ENCODE measurements at regions not wholly inside any gene's neighbourhood (a gene's known extent, or its start where the extent isn't known, plus 50 kb on each side); places are given as distances from the start of the nearest gene placed in this dataset.

DNA sequence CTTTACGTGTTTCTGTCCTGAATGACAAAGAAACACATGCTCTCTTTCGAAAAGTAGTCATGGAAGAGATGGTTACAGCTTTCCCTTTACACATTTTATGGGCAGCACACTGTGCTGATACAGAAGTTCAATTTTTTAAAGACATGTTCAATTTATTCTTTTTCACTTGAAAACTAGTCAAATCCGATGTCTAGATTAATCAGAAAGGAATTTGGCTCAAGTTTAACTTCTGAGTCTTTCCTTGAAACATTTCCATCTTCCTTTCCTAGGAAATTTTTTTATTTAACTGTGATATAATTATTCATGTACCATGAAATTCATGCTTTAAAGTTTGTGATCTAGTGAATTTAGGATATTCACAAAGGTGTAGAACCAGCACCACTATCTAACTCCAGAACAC is 360.1 kb downstream of the TNS3 start:
- DNase-seq = no peak

DNA sequence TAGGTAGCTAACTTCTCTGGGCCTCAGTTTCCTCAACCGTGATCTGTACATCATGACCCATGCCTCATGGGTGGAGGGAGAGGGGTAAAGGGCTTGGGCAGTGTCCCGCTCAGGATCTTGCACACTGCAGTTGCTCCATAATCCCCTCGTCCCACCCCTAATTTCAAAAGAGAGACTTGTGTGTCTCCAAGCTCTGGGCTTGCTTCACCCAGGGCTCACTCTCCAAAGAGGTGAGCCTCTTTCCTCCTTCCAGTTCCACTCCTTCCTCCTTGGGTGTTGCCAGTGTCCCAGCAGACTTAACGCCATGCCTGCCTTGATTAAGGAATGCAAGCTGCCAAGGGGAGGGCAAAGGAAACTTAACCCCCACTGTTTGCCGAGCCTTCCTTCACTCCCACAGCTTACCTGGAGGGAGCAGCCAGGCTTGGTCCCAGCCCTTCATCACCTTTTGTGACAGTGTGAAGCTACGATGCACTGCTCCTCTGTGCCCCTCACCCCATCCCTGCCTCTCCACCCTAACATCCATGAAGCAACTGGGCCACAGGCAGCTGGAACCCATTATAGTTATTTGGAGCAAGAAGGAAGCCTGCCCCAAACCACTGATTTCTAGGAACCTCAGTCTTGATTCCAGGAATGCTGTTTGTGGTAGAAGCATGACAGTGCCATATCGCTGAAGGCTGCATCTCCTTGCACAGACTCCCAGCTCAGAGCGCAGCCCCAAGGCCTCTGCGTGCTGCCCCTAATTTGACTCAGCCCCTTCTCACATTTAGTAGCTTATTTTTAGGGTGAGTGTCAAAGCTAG is 363.3 kb downstream of the TNS3 start:
- peak; percentile 67 for DNase-seq

DNA sequence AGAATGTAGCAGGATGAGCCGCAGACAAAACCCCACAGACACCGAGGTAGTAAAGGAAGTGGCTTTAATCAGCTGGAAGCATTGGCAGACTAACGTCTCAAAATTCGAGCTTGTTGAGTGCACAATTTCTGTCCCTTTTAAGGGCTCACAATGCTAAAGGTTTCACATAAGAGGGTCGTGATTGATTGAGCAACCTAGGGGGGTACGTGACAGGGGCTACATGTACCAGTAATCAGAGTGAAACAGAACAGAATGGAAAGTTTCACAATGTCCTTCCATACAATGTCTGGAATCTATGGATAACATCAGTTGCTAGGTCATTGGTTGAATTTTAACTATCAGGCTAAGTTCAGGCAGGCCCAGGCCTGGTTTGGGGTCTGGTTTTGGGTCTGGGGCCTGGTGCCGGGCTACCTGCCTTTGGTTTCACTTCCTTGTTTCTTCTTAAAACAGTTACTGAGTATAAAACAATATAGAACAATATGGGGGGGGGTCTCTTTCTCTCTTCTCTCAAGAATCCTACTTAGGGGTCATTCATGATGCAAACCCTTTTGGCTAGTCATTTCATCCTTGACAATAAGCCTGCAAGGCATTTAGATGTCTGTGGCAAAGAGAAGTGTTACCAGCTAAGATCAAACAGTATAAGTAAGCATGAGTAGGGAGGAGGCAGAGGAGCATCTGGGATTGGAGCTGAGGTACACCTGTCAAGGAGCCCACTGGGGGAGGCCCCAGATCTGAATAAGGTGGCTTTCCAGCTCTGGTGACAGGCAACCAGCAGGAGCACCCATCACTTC is 364.1 kb downstream of the TNS3 start:
- DNase-seq = no peak

DNA sequence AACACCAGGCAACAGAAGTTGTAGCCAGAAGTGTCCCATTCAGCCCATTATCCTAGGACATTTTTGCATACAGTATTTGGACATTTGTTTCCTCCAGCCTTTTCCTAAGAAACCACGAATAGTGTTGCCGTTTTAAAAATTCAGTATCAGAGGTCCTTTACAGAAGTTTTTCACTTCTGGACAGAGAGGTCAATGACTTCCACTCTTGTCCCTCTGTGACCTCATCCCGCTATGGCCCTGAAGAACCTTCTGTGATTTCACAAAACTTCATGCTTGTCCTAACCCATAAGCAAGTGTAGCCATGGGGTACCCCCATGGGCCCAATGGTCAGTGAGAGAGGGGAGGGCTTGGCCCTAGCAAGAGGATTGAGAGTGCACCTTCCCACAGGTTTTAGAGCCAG is 364.8 kb downstream of the TNS3 start:
- no peak for DNase-seq

DNA sequence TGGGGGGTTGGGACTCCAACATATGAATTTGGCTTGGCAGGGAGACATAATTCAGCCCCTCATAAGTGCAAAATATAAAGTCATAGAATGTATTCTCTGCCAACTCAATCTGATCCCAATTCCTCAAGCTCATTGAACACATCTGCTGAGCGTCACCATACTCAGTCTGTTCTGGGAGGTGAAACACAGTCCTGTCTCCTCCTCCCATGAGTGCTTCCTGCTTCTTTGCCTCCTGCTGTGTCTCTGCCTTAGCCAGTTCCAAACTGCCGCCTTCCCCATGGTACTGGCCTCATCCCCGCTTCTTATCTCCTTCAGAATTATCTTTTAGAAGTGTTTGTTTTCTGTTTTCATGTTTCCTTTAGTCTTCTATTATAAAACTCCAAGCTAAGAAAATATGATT is 365.5 kb downstream of the TNS3 start:
- DNase-seq = no peak

DNA sequence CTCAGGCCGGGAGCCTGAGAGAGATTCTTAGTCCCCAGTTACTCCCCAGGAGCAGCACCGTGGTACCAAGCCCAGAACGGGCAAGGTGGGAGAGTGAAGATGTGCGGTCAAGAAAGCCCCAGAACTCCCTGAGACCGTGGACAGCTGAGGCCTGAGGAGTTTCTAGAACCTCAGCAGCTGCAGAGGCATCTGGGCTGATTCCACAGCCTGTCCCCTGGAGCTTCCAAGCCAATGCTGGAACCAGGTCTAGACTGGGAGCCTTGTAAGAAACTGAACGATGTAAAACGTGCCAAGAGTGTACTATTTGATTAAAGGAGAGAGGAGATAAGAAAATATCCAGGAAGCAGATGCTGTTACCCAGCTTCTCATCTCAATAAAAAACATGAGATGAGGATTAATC is 366.3 kb downstream of the TNS3 start:
- DNase-seq = no peak

DNA sequence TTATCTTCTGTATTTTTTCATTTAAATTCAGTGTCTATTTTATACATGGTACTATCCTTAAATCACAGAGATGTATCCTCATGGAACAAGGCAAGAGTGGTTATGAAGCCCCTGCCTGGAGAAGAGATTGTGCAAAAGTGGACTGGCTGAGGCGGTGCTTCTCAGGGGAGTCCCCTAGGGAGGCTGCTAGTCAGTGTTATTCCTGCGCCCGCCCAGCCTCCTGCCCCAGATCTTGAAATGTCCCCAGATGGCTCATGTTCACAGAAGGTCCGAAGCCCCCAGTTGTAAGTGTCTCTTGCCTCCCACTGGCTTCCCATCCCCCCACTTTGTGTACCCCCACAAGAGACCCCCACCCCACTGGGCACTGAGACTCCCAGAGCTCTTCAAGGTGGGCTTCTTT is 366.9 kb downstream of the TNS3 start:
- no peak for DNase-seq

DNA sequence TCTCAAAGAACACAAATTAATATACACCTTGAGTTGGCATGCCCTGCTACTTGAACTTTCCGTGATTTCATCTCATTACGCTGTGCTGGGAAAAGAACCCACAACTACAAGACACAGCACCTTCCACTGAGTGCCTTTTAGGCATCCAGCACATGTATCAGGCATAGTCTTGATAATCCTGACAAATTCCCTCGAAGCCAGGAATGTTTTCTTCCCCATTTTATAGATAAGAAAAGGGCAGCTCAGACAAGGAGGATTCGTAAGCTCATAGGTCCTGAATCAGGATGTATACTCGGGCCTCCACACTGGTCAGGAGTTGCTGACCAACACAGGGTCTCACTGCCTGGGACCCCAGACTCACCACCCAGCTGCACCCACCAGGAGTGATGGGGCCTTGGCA is 368.6 kb downstream of the TNS3 start:
- no peak for DNase-seq

DNA sequence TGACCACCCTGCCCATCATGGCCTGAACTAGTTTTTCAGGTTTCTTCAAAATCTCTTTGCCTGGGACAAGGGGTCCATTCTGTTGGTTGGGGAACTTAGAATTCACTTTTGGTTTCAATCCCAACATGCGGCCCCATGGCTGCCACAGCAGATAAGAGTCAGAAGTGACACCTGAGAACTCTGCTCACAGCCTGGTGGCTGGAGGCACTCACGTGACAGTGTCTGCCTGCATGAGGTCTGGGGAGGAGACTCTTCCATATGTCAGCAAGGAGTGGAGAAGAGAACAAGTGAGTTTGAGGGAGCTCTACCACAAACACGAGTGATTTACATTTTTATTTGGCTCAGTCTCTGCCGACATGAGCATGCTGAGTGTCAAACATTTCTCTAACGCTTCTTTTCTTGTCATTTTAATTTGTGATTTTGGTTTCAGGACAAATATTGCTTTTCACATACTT is 370.4 kb downstream of the TNS3 start:
- no peak for DNase-seq

DNA sequence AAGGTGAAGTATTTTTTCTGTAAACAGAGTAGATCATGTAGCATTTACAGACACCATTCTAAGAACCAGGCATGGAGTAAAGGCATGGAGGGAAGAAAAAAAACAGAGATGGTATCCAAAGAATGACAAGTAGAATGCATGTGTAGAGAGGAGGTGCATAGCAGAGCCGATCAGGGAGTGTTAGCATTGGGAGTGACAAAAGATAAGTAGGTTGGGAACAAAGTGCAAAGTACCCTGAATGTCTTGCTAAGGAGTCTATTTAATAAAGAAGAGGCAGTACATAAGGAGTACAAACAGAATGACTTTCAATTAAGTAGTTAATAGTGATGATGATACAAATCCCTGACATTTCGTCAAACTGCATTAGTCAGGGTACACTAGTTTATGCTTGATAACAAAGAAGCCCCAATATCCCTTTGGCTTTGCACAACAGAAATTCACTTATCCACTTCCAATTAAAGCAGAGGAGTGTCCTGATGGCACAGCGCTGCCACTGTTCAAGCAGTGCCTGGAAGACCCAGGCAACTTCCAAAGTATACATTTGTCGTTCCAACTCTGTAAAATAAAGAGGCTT is 371.5 kb downstream of the TNS3 start:
- no peak for DNase-seq

DNA sequence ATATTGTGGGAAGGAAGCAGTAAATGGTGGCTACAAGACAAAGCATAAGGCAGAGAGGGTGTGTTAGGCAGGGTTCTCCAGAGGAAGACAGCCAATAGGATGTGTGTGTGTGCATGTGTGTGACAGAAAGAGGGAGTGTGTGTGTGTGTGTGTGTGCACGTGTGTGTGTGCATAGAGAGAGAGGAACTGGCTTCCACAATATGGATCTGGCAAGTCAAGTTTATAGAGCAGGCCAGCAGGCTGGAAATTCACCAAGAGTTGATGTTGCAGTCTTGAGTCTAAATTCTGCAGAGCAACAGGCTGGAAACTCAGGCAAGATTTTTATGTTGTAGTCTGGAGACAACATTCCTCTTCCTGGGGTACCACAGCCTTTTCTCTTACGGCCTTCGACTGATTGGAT is 374.0 kb downstream of the TNS3 start:
- no peak for DNase-seq

DNA sequence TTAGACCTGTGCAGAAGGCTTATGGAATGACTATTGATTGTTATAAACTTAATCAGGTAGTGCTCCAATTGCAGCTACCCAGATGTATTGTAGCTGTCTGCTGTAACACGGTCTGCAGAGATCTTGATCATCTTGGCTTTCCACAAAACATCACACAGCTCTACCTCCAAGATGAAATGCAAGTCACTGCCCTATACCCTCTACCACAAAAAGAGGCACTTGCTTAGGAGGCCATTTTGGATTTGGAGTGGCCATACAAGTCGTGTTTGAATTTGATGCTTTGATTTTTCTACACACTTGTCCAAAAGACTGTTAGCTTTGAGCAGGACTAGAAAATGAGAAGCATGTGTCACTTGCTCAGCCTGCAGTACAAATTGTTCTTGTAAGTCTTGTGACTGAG is 377.2 kb downstream of the TNS3 start:
- DNase-seq = no peak

DNA sequence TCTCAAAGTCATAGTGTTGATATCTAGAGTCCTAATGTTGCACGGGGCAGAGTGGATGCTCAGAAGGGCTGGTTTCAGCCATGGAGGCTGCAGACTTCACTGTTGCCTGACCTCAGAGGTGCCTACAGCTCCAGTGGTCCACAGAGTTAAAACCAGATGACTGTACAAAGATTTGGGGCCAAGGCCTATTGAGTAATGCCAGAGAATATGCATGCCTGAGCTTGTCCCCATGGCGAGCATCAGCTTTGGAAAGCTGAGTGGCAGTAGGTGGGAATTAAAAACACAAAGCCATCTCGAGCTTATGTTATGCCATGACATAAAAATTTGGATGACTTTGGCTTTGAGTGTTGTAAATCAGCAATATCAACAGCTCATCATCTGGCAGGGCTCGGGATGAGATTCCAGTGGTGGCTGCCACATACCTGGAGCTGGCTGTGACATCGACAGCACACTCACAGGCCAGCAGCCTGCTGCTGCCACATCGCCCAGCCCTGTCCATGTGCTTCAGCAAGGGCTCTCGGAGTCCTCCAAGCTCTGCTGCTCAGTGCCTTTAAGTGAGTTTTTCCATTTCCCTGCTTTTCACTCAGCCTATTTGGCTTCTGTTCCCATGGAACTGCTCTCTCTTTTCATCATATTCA is 379.6 kb downstream of the TNS3 start:
- DNase-seq = no peak

DNA sequence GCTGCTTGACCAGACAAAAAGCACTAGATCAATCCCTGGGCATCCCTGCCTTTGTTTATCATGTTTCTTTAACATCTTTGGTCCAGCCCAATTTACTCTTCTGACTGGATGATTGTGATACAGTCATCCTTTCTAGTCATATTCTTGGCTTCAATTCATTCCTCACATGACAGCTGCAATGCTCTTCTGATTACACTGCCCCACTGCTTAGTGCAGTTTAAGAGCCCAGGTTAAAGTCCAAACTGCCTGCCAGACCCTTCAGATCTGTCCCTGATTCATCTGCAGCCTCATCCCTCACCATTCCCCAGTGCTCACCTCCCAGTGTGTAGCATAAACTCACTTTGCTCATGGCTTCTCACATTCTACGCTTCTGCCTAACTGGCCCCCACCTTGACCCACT is 383.8 kb downstream of the TNS3 start:
- no peak for DNase-seq

DNA sequence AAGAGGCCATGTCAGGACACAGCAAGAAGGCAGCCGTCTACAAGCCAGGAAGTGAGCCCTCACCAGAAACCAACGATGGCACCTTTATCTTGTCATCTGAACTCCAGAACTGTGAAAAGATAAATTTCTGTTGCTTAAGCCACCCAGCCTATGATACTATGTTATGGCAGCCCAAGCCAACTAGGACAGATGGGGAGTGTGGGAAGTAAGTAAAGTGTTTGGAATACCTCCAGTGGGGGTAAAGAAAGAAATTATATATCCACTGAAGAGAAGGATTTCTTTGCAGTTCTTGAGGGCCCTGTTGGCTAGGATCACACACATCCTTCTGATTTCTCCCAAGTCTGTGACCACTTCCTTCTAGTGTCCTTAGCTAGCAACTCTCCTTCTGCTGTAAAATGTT is 384.4 kb downstream of the TNS3 start:
- DNase-seq = no peak

DNA sequence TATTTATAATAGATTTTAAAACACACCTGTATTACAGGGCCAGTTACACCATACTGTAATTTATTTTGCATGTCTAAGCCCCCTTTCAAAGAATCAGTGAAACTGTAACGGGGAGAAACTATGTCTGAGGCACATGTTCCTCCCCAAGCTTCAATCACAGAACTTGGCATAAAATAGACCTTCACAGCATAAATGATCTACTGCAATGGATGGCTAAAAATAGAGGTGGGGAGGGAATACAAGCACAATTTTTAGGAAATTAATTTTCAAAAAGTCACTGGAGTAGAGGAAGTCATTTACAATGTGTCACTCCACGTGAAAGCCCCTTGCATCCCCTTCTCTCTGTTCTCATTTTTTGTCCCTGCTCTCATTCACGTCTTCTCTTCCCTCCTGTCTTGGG is 385.2 kb downstream of the TNS3 start:
- no peak for DNase-seq

DNA sequence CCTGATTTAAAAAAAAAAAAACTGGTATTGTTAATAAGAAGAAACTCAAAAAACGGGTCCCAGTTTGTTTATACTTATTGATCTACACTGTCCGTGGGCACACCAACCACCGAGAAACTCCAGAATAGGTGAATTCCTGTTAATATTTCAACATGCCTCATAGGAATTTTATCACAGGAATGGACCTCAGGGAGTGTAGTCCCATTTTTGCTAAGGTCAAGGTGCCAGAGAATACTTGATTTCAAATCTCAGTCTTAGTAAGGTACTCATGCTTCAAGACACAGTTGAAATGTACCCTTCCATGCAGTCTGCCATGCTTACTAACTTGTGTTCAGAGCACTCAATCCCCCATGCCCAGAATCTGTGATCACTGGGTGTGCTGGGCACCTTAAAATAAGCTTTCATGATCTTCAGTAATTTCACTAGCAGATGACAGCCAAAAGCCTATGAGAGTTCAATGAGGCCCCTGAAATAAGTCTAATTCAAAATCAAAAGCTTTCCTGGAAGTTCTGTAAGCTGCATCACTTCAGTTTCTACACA is 385.7 kb downstream of the TNS3 start:
- no peak for DNase-seq

DNA sequence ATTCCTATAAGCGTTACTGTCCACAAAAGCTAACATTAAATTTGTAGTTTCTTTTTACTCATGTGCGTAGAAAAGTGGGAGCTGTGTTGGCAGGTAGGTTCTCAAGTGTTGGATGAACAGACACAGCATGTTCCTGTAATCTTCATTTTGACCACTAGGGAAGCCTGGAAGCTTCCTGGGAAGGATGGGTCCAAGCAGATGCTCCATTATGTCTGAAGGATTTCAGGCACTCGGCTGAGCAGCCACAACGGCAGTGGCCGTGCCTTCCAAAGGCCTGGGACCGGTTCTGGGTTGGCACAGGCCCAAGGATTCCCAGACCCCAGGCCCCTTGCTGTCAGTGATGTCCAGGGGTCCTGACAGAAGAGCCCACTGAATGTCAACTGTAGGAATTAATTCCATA is 386.3 kb downstream of the TNS3 start:
- DNase-seq = no peak

DNA sequence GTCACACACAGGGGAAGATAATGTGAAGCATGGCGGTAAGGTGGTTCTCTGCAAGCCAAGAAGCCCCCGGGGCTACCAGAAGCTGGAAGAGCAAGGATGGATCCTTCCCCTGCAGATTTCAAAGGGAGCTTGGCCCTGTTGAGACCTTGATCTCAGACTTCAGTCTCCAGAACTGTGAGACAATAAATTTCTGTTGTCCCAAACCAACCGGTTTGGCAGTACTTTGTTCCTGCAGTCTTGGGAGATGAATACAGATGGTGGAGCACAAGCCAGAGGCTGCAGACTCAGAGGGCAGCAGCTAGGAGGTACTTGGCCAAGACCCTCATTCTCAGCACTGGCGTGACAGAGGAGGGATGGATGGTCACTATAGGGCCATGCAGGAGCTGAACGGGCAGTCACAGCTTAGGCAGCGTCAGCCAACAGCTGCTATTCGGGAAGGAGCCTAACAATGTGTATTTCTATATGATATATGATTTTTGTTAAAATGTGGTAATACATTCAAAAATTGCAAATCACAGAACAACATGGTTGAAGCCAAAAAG is 387.3 kb downstream of the TNS3 start:
- no peak for DNase-seq

DNA sequence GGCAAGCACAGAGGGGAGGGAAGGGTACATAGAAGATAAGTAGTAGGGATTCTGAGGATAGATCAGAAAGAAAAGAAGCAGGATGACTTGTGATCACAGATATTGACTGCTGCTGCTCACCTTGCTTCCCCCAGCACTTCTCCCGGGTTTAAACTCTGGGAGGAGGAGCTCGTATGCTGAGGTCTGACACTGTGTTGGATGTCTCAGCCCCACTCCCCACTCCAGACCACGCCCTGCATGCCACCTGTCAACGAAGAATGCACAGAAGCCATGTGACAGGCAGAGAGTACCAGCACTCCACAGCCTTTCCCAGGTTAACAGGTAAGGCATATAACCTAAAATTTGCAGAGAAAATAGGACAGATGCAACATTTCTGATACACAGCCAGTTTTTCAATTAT is 388.9 kb downstream of the TNS3 start:
- no peak for DNase-seq

DNA sequence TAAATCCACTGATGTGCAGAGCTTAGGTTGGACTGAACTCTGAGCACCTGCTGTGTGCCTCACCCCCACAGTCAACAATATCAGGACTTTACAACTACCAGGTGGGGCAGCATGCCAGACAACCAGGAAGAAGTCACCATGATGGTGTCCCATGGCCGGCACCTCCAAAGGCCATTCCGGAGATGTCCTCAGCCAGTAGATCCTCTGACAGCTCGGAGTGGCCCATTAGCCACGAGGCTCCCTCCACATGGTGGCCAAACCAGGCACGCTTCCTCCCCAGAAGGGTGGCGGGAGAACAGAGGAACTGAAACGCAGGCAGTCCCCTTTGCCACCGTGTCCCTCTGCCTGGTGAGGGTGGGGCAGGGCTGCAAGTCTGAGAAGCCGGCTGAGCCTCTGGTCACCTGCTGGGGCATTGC is 390.0 kb downstream of the TNS3 start:
- no peak for DNase-seq

DNA sequence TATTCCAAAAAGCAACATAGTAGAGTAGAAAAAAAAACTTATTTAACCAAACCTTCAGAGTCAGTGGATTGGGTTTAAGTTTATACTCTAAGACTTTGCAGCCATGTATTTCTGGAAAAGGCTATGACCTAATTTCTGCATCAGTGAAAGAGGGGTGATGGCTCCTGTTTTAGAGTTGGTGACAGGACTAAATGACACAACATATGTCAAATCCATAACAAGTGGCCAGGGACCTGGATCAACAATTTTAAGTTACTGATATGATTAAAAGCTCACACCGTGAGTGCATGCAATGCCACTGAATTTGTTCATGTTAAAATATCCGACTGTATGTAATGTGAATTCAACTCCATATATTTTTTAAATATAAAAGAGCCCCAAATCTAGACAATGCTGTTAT is 390.6 kb downstream of the TNS3 start:
- no peak for DNase-seq

DNA sequence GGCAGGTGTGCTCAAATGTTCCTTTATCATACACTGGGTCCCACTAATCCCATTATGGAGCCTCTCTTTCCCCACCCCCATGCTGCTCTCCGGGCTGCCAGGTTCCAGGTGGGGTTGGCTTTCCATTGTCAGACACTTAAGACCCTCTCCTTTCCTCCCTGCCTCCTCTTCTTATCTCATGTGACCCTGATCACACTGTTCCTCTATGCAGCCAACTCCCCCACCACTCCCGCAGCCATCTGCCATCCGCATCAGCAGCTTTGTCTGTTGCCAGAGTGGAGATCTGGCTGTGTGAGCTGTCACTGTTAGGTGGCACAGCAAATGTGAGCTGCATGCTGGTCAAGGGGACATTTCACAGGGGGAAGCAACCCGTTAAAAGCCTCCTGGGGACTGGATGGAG is 391.4 kb downstream of the TNS3 start:
- DNase-seq = no peak

All from GF-D8 (cell line).